ENCODE measurements at regions not wholly inside any gene's neighbourhood (a gene's known extent, or its start where the extent isn't known, plus 50 kb on each side); places are given as distances from the start of the nearest gene placed in this dataset.

DNA sequence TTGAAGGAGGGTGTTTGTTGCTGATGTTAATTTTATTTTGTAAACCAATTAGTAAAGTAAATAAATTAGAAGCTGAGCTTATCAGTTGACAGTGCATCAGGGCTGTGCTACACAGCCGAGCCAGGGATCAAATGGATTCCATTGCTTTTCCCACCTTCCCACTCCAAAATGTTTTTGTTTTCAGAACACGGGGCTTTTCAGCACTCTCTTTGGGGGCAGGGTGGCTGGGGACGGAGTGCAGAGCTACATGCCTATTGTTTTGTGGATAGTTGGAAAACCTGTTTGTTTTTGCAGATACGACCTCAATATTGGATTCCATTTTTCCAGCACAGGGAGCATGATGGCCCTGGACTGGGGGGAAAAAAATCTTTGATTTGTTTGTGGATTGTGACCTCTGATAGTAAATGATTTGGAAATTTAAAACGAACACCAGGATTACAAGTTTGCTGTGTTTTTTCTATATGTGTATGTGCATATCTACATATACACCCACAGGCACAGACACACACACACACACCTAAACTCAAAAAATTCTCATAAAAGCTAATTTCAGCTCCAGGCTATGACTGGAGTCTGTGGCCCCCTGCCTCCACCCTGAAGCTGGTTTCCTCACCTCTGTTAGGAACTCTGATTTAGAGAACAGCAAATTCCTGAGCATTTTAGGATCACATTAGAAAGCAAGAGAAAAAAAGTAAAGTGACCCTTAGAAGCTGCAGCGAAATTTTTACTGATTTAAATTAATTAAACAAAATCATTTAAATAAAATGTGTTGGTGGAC lies 371.7 kb upstream of the IRX2 start:
- Histone ChIP-seq H3K27ac (no peak overlapping the region), H3K4me1 (replicated peaks) (no peaks in the 10 kb centered on the region), H3K36me3 (no peaks in the 10 kb centered on the region), H3K27me3 (replicated peaks) (no peaks in the 10 kb centered on the region), H3K4me3 (no peak overlapping the region), H3K9me3 (replicated peaks) (peaks cover 10% of the 10 kb centered on the region)
- DNase-seq (ENCODE audit: low read depth in 1 of 2, low spot score in 2 of 2) = peak in 1 of 2 experiments; percentile 16

DNA sequence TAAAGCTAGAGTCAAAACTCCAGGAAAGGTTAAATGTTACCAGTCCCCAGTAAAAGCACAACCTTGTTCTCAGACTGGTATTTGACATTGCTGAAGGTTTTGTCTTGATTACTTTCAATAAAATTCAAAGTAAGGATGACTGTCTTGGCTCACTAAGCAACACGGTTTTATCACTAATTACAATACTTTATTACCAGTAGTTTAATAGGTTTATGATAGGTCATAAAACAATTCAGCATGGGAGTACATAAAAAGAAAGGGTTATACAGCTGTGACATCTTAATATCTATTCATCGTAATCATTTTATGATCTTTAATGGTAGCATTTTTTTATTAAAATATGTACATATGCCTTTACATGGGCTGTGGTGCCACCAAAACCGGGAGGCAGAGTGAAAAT lies 370.7 kb upstream of the IRX2 start:
- no peaks in the 10 kb centered on the region for H3K27me3 ChIP-seq (replicated peaks)
- no peak overlapping the region for H3K27ac ChIP-seq
- peaks cover 4% of the 10 kb centered on the region for H3K9me3 ChIP-seq (replicated peaks)
- no peak for DNase-seq (ENCODE audit: low read depth in 1 of 2, low spot score in 2 of 2)
- no peaks in the 10 kb centered on the region for H3K36me3 ChIP-seq
- H3K4me1 ChIP-seq (replicated peaks) = no peaks in the 10 kb centered on the region
- H3K4me3 ChIP-seq = no peak overlapping the region

DNA sequence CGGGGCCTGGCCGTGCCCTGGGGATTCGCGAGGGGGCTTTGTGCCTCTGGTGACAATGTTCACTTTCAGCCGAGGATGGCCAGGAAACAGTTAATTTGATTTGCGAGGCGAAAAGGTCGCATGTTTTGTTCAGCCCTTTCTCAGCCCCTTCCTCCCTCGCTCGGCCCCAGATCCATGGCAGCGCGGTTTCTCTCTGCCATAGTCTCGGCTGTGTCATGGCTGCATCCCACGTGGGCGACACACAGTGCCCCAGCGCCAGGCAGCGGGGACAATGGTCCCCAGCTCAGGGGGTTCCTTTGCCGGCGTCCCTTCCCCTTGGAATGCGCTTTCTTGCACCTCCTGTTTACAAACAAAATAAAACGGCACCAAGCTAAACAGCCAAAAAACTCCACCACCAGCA lies 370.3 kb upstream of the IRX2 start:
- H3K4me3 ChIP-seq = no peak overlapping the region
- H3K36me3 ChIP-seq = no peaks in the 10 kb centered on the region
- H3K27ac ChIP-seq = no peak overlapping the region
- DNase-seq (ENCODE audit: low read depth in 1 of 2, low spot score in 2 of 2) = no peak
- H3K9me3 ChIP-seq (replicated peaks) = peaks cover 4% of the 10 kb centered on the region
- H3K27me3 ChIP-seq (replicated peaks) = no peaks in the 10 kb centered on the region
- no peaks in the 10 kb centered on the region for H3K4me1 ChIP-seq (replicated peaks)

DNA sequence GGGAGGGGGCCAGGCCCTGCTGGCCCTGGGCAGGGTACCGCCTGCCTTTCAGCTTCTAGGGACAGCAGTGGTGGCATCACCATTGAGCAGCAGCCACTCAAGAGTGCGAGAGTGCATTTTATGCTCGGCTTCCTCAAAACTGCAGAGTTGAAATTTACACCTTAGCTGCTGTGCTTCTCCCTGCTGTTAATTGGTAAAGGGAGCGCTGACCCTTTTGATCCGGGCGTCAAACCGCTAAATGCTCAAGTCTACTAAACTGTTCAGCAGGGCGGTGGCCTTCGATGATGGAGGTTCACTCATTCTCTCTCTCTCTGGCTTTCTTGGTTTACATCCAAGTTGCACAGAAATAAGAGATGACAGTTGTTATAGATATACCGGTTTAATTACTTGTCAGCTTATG lies 368.6 kb upstream of the IRX2 start:
- Histone ChIP-seq H3K4me1 (replicated peaks) (no peaks in the 10 kb centered on the region), H3K9me3 (replicated peaks) (peaks cover 6% of the 10 kb centered on the region)
- DNase-seq (ENCODE audit: low read depth in 1 of 2, low spot score in 2 of 2) = no peak

DNA sequence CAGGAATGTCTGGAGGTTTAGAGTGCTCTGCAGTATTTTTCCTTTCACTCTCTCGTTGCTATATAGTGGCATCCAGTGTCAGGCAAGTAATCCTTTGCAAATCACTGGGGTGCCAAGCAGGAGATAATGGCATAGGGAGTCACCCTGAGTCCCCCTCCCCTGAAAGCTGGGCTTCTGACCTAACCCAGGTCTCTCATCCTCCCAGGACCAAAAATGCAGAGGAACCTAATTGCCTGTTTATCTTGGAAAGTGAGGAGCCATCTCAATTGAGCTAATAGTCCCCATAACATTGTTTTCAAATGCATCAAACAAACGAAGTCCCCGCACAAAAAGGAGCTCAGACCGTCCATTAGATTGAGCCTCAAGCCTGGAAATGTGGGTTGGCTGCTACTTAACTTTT lies 368.0 kb upstream of the IRX2 start:
- H3K36me3 ChIP-seq = no peaks in the 10 kb centered on the region
- H3K4me3 ChIP-seq = no peak overlapping the region
- DNase-seq (ENCODE audit: low read depth in 1 of 2, low spot score in 2 of 2) = no peak
- peaks cover 8% of the 10 kb centered on the region for H3K9me3 ChIP-seq (replicated peaks)
- H3K27me3 ChIP-seq (replicated peaks) = no peaks in the 10 kb centered on the region
- H3K4me1 ChIP-seq (replicated peaks) = no peaks in the 10 kb centered on the region
- no peak overlapping the region for H3K27ac ChIP-seq

More for the DNA sequence above, 368.6 kb upstream of the IRX2 start:
- Histone ChIP-seq H3K27me3 (replicated peaks) (no peaks in the 10 kb centered on the region), H3K4me3 (no peak overlapping the region), H3K36me3 (no peaks in the 10 kb centered on the region), H3K27ac (no peak overlapping the region)

DNA sequence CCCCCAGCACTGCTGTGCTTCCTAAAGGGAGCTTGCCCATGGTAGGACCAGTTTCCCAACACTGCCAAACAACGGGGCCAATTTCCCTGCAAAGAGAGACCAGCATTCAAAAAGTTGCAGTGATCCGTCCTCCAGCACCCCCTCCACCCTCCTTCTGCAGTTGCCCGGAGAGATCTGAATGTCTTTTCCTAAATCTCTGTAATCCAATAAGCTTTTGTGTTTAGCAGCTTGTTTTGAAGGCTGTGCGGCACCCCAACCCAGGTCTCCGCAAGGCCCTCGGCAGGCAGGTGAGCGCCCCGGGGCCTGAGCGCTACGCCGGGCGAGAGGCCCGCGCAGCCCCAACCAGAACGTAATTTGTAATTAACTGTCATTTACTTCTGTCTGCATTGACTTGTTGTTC lies 366.9 kb upstream of the IRX2 start:
- H3K36me3 ChIP-seq = no peaks in the 10 kb centered on the region
- DNase-seq (ENCODE audit: low read depth in 1 of 2, low spot score in 2 of 2) = no peak
- no peaks in the 10 kb centered on the region for H3K4me1 ChIP-seq (replicated peaks)
- H3K27ac ChIP-seq = no peak overlapping the region
- H3K9me3 ChIP-seq (replicated peaks) = peaks cover 14% of the 10 kb centered on the region
- H3K4me3 ChIP-seq = no peak overlapping the region
- no peaks in the 10 kb centered on the region for H3K27me3 ChIP-seq (replicated peaks)

DNA sequence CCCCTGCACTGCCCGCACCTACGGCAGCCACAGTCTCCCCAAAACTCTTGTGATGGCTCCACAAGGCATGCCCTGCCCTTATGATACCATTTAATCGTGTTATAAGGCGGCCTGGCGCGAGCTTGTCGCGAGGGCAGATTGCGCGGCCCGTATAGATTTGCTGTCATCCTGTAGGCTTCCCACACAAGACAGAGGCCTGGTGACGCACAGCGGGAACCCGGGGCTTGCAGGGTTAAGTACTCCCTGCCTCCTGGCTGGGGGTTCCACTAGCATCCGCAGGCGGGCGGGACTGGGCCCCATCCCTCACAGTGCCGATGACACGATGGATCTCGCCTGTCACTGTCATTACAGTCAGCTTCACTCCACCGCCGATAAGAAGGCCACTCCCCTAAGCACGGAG lies 364.9 kb upstream of the IRX2 start:
- Histone ChIP-seq H3K4me3 (no peak overlapping the region), H3K4me1 (replicated peaks) (no peaks in the 10 kb centered on the region), H3K9me3 (replicated peaks) (peaks cover 13% of the 10 kb centered on the region), H3K27me3 (replicated peaks) (no peaks in the 10 kb centered on the region), H3K36me3 (no peaks in the 10 kb centered on the region), H3K27ac (no peak overlapping the region)
- no peak for DNase-seq (ENCODE audit: low read depth in 1 of 2, low spot score in 2 of 2)

DNA sequence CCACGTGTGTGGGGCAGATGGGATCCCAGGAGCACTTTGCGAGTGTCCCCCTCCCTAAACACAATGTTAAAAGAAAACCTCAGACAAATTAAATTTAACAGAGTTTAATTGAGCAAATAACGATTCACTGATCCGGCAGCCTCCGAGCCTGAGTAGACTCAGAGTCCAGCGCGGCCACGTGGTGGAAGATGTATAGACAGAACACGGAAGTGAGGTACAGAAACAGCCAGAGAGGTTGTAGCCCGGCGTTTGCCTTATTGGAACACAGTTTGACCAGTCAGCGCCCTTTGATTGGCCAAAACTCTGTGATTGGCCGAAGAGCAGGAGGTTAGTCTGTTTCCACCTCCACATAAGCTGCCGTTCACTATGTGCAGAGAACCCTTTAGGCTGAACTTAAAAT lies 363.0 kb upstream of the IRX2 start:
- no peaks in the 10 kb centered on the region; the same call in 1 of the 2 replicates for H3K4me1 ChIP-seq (replicated peaks)
- H3K4me3 ChIP-seq = no peak overlapping the region
- H3K36me3 ChIP-seq = no peaks in the 10 kb centered on the region
- H3K9me3 ChIP-seq (replicated peaks) = peaks cover 18% of the 10 kb centered on the region
- H3K27me3 ChIP-seq (replicated peaks) = no peaks in the 10 kb centered on the region
- H3K27ac ChIP-seq = no peak overlapping the region
- DNase-seq (ENCODE audit: low read depth in 1 of 2, low spot score in 2 of 2) = no peak

DNA sequence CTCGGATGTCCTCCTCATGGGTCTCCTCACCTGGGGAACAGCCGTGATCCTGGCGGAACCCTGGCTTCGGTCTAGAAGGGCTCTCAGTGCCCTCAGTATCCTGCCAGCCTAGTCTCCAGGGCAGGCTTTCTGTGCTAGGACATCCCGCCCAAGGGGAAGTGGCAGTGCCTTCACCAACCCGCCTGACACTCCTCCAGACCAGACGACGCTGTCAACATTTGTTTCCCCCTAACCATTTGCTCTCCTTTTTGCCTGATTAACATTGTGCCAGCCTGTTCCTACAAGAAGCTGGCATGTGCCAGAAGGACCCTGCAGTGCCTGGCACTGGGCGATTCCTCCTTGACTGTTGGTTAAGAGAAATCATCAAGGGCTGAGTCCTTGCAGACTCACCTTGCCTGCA lies 358.9 kb upstream of the IRX2 start:
- Histone ChIP-seq H3K9me3 (replicated peaks) (peaks cover 38% of the 10 kb centered on the region), H3K27me3 (replicated peaks) (no peaks in the 10 kb centered on the region), H3K36me3 (no peaks in the 10 kb centered on the region), H3K4me1 (replicated peaks) (no peaks in the 10 kb centered on the region; the same call in 1 of the 2 replicates), H3K4me3 (no peak overlapping the region), H3K27ac (no peak overlapping the region)
- no peak for DNase-seq (ENCODE audit: low read depth in 1 of 2, low spot score in 2 of 2)

DNA sequence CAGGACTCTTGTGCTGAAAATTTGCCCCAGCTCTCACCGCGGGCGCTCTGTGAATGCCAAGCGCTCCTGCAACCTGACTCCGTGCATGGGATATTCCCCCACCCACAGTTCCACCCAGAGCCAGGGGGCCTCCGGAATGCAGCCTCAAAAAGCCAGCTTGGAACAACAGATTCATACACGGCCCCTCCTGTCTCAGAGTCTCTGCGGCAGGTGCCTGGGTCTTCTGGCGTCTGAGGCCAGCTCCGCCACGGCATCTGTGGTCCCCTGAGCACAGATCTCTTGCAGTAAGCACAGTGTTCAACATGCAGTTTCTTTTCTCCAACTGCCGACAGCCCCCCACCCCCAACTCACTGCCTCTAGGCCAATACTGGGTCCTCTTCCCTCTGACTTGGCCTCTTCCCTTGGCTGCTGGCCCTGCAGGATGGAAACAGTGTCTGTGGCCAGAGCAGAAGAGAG lies 355.7 kb upstream of the IRX2 start:
- Histone ChIP-seq H3K27ac (no peak overlapping the region), H3K4me3 (no peak overlapping the region), H3K9me3 (replicated peaks) (peaks cover 25% of the 10 kb centered on the region), H3K27me3 (replicated peaks) (no peaks in the 10 kb centered on the region), H3K36me3 (no peaks in the 10 kb centered on the region), H3K4me1 (replicated peaks) (no peaks in the 10 kb centered on the region; the same call in 1 of the 2 replicates)
- no peak for DNase-seq (ENCODE audit: low read depth in 1 of 2, low spot score in 2 of 2)

DNA sequence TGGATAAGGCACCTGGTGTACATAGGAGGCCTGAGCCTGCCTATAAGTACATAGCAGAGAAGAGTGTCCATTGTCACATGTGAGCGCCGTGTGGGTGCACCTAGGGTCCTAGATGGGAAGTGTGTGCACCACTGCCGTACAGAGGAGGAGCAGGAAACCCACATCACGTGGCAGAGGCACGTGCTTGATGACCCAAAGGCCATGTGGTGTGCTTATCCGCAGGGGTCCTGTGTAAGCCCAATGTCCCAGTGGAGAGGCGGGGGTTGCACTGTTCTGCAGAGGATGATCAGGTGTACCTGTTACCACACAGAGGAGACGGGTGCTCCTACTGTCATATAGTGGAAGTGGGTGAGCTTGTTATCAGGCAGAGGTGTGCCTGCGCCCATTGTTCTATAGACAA lies 354.1 kb upstream of the IRX2 start:
- DNase-seq (ENCODE audit: low read depth in 1 of 2, low spot score in 2 of 2) = no peak
- Histone ChIP-seq H3K27me3 (replicated peaks) (no peaks in the 10 kb centered on the region), H3K4me1 (replicated peaks) (no peaks in the 10 kb centered on the region; the same call in 1 of the 2 replicates), H3K4me3 (no peak overlapping the region), H3K36me3 (no peaks in the 10 kb centered on the region), H3K9me3 (replicated peaks) (peaks cover 32% of the 10 kb centered on the region), H3K27ac (no peak overlapping the region)

DNA sequence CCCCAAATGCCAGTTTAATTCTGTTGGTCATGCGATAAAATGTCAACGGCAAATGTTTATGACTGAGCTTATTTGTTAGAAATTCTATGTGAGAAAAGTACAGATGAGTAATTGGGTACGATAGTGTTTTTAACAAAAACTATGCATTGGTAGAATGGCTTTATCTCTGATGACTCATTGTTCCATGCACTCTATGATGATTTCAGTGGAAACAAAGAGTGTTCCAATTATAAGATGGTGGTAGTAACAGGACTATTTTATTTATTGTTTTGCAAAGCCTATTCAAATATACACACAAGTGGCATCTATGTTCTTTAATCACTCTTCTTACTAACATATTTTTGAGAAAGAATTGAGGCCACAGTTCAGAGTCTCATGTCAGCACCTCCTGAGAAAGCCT lies 353.7 kb upstream of the IRX2 start:
- peak in 1 of 2 experiments; percentile 21 for DNase-seq (ENCODE audit: low read depth in 1 of 2, low spot score in 2 of 2)
- H3K27me3 ChIP-seq (replicated peaks) = no peaks in the 10 kb centered on the region
- no peak overlapping the region for H3K27ac ChIP-seq
- peaks cover 31% of the 10 kb centered on the region for H3K9me3 ChIP-seq (replicated peaks)
- H3K4me1 ChIP-seq (replicated peaks) = no peaks in the 10 kb centered on the region; the same call in 1 of the 2 replicates
- H3K36me3 ChIP-seq = no peaks in the 10 kb centered on the region
- no peak overlapping the region for H3K4me3 ChIP-seq

DNA sequence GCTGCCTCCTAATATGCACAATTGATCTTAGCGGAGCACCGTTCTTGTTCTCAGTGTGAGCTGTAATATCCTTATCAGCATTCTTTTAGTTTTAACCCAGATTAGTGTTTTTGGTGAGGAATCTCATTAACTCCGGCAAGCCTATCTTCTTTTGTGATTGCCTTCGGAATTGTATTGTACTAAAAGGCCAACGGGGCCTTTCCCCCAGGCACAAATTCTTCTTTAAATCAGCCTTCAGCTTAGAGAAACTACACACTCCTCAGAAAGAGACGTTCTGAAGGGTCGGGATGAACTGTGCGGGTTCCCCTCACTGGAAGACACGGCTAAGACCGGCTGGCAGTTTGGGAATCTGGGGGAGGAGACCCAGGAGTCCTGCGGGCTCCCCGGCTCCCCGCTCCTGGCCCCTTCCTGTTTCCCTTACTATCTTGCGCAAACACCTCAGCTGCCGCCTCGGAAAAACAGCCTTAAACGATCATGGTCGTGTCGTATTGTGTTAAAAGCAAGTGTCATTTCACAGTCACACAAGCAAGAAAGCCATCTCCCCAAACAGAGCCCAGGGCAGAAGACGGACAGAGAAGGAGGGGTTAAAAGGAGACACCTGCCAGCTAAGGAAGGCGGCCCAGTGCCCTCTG lies 353.1 kb upstream of the IRX2 start:
- DNase-seq (ENCODE audit: low read depth in 1 of 2, low spot score in 2 of 2) = no peak
- Histone ChIP-seq H3K27me3 (replicated peaks) (no peaks in the 10 kb centered on the region), H3K36me3 (no peaks in the 10 kb centered on the region), H3K4me1 (replicated peaks) (no peaks in the 10 kb centered on the region), H3K27ac (no peak overlapping the region), H3K4me3 (no peak overlapping the region), H3K9me3 (replicated peaks) (peaks cover 34% of the 10 kb centered on the region)

DNA sequence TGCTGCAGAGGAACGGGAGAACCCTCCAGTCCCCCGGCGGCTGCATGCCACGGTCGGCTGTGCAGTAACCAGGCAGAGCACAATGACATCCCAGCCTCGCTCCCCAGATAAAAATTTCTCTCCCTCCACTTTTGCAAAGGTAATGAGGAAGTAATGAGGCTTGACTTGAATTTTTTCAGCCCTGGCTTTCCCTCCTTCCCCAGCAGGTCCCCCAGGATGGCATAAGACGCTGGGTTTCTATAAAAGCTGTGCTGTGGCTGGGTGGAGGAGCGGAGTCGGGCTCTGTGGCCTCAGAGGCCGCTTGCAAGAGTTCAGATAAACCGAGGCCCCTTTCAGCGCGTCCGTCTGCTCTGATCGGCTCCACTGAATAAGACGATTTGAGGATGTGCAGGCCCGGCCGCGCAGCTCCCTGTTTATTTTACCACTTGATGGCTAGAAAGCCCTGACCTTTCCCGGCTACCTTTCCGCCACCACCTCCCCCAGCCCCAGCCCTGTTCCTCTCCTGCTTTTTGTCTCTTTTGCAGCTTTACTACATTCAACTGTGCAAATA lies 351.9 kb upstream of the IRX2 start:
- no peaks in the 10 kb centered on the region for H3K36me3 ChIP-seq
- H3K4me1 ChIP-seq (replicated peaks) = no peaks in the 10 kb centered on the region
- H3K9me3 ChIP-seq (replicated peaks) = peaks cover 34% of the 10 kb centered on the region

More for the DNA sequence above, 351.9 kb upstream of the IRX2 start:
- no peak overlapping the region for H3K27ac ChIP-seq
- no peak overlapping the region for H3K4me3 ChIP-seq
- H3K27me3 ChIP-seq (replicated peaks) = no peaks in the 10 kb centered on the region
- no peak for DNase-seq (ENCODE audit: low read depth in 1 of 2, low spot score in 2 of 2)
